Neural cell (in vitro differentiated cells): ENCODE measurements at regions not wholly inside any gene's neighbourhood (a gene's known extent, or its start where the extent isn't known, plus 50 kb on each side); places are given as distances from the start of the nearest gene placed in this dataset.

Experiments
- H2AFZ ChIP-seq: fragments of 200-600, 300-800 bp; sonication (generic), shearing (Covaris generic); 2 replicates; pipeline ENCODE4 v1.6.0; 2014; ENCODE audit warnings: low read depth, mild to moderate bottlenecking, antibody characterized with exemption, low read length, moderate library complexity
- H3F3A ChIP-seq: fragments of 200-600 bp; shearing (Covaris generic); 2 replicates; pipeline ENCODE4 v1.6.1; 2016; ENCODE audit warnings: mild to moderate bottlenecking, moderate library complexity, mixed read lengths, antibody characterized with exemption, low read length; ENCODE audit not compliant: insufficient read depth, poor library complexity, severe bottlenecking
- H3K27ac ChIP-seq: fragments of 200-600, 300-800 bp; sonication (generic), shearing (Covaris generic); 2 replicates; pipeline ENCODE4 v1.5.1; 2014; ENCODE audit warnings: mild to moderate bottlenecking, low read length, moderate library complexity
- H3K27me3 ChIP-seq: fragments of 300-800, 200-600 bp; sonication (generic), shearing (Covaris generic); 2 replicates; pipeline ENCODE4 v1.6.0; 2014; ENCODE audit warnings: mild to moderate bottlenecking, low read depth, low read length, moderate library complexity; ENCODE audit not compliant: insufficient read depth
- H3K36me3 ChIP-seq: fragments of 300-800, 200-600 bp; sonication (generic), shearing (Covaris generic); 2 replicates; pipeline ENCODE4 v1.5.1; 2014; ENCODE audit warnings: mild to moderate bottlenecking, antibody characterized with exemption, low read length, moderate library complexity; ENCODE audit not compliant: insufficient read depth
- H3K4me2 ChIP-seq: fragments of 300-800, 200-600 bp; sonication (generic), shearing (Covaris generic); 2 replicates; pipeline ENCODE4 v1.6.0; 2014; ENCODE audit warnings: mild to moderate bottlenecking, low read length
- H3K4me3 ChIP-seq: fragments of 300-800, 200-600 bp; sonication (generic), shearing (Covaris generic); 2 replicates; pipeline ENCODE4 v1.5.1; 2014; ENCODE audit warnings: mild to moderate bottlenecking, low read length, moderate library complexity
- H3K79me2 ChIP-seq: fragments of 200-600 bp; shearing (Covaris generic); replicated peaks from 2 replicates; pipeline ENCODE4 v1.6.0; 2014; ENCODE audit warnings: mild to moderate bottlenecking, low read length, moderate library complexity; ENCODE audit not compliant: insufficient read depth
- H3K9ac ChIP-seq: fragments of 300-800, 200-600 bp; sonication (generic), shearing (Covaris generic); 2 replicates; pipeline ENCODE4 v1.6.1; 2016; ENCODE audit warnings: mild to moderate bottlenecking, low read length, mixed read lengths
- H3K9me2 ChIP-seq: fragments of 200-600 bp; shearing (Covaris generic); 2 replicates; pipeline ENCODE4 v1.6.1; 2016; ENCODE audit warnings: mild to moderate bottlenecking, low read length, mixed read lengths; ENCODE audit not compliant: insufficient read depth
- H3K9me3 ChIP-seq: fragments of 200-600, 300-800 bp; sonication (generic), shearing (Covaris generic); 2 replicates; pipeline ENCODE4 v1.6.1; 2016; ENCODE audit warnings: mild to moderate bottlenecking, mixed run types, low read length, moderate library complexity, mixed read lengths
- H4K20me1 ChIP-seq: fragments of 200-600 bp; shearing (Covaris generic); 2 replicates; pipeline ENCODE4 v1.6.1; 2016; ENCODE audit warnings: mild to moderate bottlenecking, mixed run types; ENCODE audit not compliant: insufficient read depth
- EP300 ChIP-seq: fragments of 450-650 bp; conservative IDR thresholded peaks from 2 replicates; pipeline ENCODE4 v1.6.1; 2014; ENCODE audit warnings: antibody characterized with exemption, mild to moderate bottlenecking, moderate library complexity; ENCODE audit not compliant: poor library complexity, severe bottlenecking
- MXI1 ChIP-seq: fragments of 450-650 bp; conservative IDR thresholded peaks from 2 replicates; pipeline ENCODE4 v1.6.1; 2014; ENCODE audit warnings: antibody characterized with exemption, mild to moderate bottlenecking; ENCODE audit not compliant: poor library complexity, severe bottlenecking
- POLR2AphosphoS5 ChIP-seq: IDR thresholded peaks from 2 replicates; pipeline ENCODE4 v1.6.1; 2012
- RAD21 ChIP-seq: fragments of 450-650 bp; conservative IDR thresholded peaks from 2 replicates; pipeline ENCODE4 v1.6.1; 2014; ENCODE audit warnings: antibody characterized with exemption, mild to moderate bottlenecking, moderate library complexity
- REST ChIP-seq: IDR thresholded peaks from 2 replicates; pipeline ENCODE4 v1.6.1; 2012; ENCODE audit warnings: borderline replicate concordance
- SMC3 ChIP-seq: fragments of 450-650 bp; conservative IDR thresholded peaks from 2 replicates; pipeline ENCODE4 v1.6.1; 2014; ENCODE audit warnings: antibody characterized with exemption, mild to moderate bottlenecking, moderate library complexity; ENCODE audit not compliant: poor library complexity
- TAF1 ChIP-seq: IDR thresholded peaks from 2 replicates; pipeline ENCODE4 v1.6.1; 2012; ENCODE audit warnings: low read depth

- no peak overlapping the region for H3K27ac ChIP-seq
- no peaks in the 10 kb centered on the region for H3K9me3 ChIP-seq
- H4K20me1 ChIP-seq: no peaks in the 10 kb centered on the region
- no peak overlapping the region for H3K4me3 ChIP-seq
- H3K9ac ChIP-seq: no peak overlapping the region
- no peaks in the 10 kb centered on the region for H3K27me3 ChIP-seq
- H3K79me2 ChIP-seq: no peaks in the 10 kb centered on the region
- TF ChIP-seq EP300 (no peak), MXI1 (no peak), POLR2AphosphoS5 (no peak), RAD21 (no peak), TAF1 (no peak)
- H3K4me2 ChIP-seq: no peak overlapping the region
- no peaks in the 10 kb centered on the region for H3K36me3 ChIP-seq
- no peak overlapping the region for H2AFZ ChIP-seq
- no peaks in the 10 kb centered on the region for H3F3A ChIP-seq
- no peaks in the 10 kb centered on the region for H3K9me2 ChIP-seq
These were observed 200.4 kb upstream of the TBC1D5 start for GRCh38 chr3:17942856-17943255.

- Histone ChIP-seq H3K27ac (no peak overlapping the region), H3K9me3 (no peaks in the 10 kb centered on the region), H3K27me3 (no peaks in the 10 kb centered on the region), H4K20me1 (no peaks in the 10 kb centered on the region), H3K9ac (no peak overlapping the region), H3K4me3 (no peak overlapping the region), H3F3A (no peaks in the 10 kb centered on the region), H3K79me2 (no peaks in the 10 kb centered on the region), H3K36me3 (no peaks in the 10 kb centered on the region), H2AFZ (no peak overlapping the region), H3K4me2 (no peak overlapping the region), H3K9me2 (no peaks in the 10 kb centered on the region)
- no peak for TF ChIP-seq REST
- TF ChIP-seq SMC3: no peak
These were observed 199.3 kb upstream of the TBC1D5 start for GRCh38 chr3:17941766-17942165.

GRCh38 chr3:17941152-17941551 is 198.7 kb upstream of the TBC1D5 start:
- Histone ChIP-seq H3K4me2 (no peak overlapping the region), H3F3A (no peaks in the 10 kb centered on the region), H3K27me3 (no peaks in the 10 kb centered on the region), H3K27ac (no peak overlapping the region), H3K4me3 (no peak overlapping the region), H3K9me2 (no peaks in the 10 kb centered on the region), H2AFZ (no peak overlapping the region), H3K9me3 (no peaks in the 10 kb centered on the region), H3K79me2 (no peaks in the 10 kb centered on the region), H3K36me3 (no peaks in the 10 kb centered on the region), H4K20me1 (no peaks in the 10 kb centered on the region), H3K9ac (no peak overlapping the region)
- TF ChIP-seq REST (no peak), EP300 (no peak), MXI1 (no peak), SMC3 (no peak), POLR2AphosphoS5 (no peak), TAF1 (no peak)
